GM19467 (cell line): ENCODE measurements at regions not wholly inside any gene's neighbourhood (a gene's known extent, or its start where the extent isn't known, plus 50 kb on each side); places are given as distances from the start of the nearest gene placed in this dataset.
"Not testable (repeated sequence)": the region's sequence is repeated elsewhere in the genome, so short reads cannot be mapped to it uniquely, and the experiment has no call there.

Experiments
- ATAC-seq: cut with Tn5 transposase; IDR thresholded peaks from one replicate; pipeline ENCODE4 v1.9.1; 2021; ENCODE audit warnings: mild to moderate bottlenecking, moderate library complexity; ENCODE audit not compliant: unreplicated experiment

DNA sequence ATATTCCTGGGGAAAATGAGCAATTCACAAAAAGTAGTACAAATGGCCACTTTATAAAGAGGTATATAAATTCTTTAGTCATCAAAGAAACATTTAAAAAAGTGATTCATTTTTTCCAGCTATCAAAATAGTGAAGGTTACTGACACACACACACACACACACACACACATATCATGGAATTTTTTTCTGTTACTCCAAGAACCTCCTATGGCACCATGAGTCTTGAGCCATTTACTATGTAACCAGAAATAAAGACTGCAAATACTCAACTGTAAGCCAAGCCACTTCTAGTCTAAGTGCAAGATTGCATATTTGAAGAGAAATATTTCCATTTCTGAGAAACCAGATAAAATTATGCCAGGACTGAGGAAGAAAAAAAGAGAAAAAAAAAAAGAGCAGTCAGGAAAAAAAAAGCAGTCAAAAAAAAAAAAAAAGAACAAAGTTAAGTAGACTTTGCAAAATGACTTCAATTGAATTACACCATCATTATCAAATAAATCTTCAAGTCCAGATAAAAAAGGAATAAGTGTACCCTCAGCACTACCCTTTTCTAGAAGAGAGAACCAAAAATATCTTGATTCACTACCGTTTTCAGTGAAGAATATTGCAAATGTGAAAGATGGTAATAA lies 275.7 kb downstream of the DAD1 start:
- no peak for ATAC-seq

DNA sequence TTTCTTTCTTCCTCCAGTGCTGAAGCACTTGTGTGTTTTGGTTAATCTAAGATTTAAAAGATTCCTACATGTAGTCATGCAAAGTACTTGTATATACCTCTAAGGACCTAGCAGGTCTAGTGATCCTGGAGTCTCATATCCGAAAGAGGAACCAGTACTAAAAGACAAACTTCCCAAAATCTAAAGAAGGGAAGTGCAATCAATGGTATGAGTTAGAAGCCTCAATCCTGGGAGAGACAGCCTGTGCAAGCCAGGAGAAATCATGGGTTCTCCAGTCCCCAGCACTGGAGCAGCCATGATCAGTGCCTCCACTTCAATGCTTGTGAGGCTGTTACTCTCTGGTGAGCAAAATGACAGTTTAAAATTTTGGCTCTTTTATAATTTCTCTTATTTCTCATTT lies 277.4 kb downstream of the DAD1 start:
- no peak for ATAC-seq

DNA sequence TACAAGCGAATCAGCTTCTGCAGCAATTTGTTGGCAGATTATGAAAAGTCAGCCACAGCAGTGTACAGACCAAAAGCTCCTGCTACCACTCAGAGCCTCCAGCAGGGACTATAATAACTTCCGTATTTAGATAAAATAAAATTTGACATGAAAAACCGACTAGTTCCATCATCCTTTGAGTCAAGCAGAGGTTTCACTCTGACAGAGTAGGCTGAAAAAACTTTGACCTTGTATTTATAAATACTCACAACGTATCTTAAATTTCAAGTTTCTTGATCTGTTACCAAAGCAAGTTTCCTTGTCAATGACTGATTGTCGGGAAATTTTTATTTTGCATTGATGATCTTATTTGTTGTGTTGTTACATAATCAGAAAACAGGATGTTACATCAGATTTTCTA lies 283.4 kb downstream of the DAD1 start:
- no peak for ATAC-seq

DNA sequence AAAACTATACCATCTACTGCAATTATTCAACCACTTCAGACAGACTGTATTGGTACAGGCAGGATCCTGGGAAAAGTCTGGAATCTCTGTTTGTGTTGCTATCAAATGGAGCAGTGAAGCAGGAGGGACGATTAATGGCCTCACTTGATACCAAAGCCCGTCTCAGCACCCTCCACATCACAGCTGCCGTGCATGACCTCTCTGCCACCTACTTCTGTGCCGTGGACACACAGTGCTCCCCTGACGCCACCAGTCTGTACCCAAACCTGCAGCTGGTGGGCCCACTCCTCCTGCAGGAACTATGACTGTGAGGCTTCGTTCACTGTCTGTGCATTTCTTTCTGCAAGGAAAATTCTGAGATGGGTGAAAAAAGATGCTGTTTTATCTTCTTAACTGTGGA lies 284.7 kb downstream of the DAD1 start:
- ATAC-seq: no peak

DNA sequence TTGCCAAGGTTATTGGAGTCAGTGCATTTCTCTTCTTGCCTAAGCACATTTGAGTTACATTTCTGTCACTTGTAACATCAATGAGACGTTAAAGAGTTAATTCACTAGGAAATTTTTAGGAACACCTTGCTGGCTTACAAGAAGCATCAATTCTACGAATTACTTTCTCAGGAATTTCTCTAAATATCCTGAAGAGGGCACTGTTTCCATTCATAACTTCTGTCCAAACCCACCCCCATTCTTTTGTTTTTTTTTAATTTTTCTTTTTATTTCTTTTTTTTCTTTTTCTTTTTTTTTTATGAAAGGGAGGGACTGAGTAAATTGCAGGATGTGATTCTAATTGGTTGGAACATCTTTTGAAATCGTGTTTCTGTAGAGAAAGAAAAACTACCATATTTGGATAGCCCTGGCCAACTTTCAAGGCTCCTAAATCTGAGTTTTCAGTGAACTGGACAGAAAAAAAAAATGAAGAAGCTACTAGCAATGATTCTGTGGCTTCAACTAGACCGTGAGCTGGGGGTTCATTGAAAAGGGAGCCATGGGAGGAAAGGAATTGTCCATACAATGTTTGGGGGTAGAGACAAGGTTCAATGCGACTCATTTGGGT lies 285.3 kb downstream of the DAD1 start:
- no peak for ATAC-seq

DNA sequence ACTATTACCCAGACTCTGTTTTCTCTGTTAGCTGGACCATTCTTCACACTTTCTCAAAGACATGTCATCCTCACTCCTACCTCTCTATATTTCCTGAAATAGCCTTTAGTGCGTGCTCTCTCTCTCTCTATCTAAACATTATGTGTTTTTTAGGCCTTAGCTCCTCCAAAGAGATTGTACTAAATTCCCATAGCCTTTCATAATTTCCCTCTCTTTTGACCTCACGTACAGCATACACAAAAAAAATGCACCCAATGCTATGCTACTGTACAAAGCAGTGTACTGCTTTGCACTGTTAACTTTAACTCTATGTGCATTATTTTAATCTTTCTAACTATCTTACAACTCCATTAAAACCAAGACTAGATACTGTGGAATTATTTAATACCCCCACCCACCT lies 288.4 kb downstream of the DAD1 start:
- no peak for ATAC-seq

DNA sequence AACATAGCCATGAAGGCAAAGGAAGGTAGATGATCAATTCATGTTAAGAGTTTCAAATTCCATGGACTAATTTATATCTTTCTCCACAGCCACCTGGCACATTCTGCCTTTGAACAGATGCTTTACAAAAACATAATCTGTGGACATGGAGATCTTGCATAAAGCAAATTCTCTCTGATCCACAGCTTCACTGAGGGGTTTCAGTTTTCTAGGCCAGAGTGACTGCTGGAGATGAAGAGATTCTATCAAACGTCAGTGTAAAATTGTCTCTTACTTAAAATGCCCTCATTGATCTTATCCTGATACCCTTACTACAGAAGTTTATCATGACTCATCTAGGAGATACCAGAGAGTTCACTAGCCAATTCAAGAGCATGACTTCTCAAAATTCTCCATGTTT lies 291.6 kb downstream of the DAD1 start:
- ATAC-seq: no peak

DNA sequence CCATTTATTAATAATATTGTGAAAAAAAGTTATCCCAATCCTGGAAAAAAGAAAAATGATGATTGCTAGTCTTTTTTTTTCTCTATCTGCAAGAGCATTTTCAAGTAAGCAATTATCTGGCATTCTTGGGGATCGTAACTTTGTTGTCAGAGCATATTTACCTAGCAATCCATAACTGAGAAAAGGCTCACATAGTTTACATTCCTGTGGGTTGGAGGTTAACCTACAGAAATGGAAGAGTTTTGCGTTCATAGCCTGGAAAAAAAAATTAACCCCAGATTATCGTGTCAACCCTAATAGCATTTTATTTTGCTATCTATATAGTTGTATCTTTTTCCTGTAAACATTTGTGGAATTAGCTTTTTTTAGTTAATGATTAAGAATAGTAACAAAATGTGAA lies 292.3 kb downstream of the DAD1 start:
- no peak for ATAC-seq

DNA sequence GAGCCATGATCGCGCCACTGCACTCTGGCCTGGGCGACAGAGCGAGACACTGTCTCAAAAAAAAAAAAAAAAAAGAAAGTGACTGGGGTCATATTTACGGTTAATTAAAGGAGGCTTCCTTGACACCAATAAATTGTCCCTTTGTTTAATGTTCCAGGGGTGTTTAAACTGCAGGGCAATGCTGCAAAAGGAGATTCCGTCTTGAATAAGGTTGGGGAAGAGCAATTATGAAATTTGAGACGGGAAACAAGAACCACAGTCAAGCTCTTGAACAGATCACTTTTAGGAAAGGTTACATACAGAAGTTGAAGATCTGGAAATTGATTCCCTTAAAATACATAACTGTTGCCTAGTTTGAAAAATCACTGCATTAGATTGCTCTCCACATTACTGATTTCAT lies 292.9 kb downstream of the DAD1 start:
- no peak for ATAC-seq

DNA sequence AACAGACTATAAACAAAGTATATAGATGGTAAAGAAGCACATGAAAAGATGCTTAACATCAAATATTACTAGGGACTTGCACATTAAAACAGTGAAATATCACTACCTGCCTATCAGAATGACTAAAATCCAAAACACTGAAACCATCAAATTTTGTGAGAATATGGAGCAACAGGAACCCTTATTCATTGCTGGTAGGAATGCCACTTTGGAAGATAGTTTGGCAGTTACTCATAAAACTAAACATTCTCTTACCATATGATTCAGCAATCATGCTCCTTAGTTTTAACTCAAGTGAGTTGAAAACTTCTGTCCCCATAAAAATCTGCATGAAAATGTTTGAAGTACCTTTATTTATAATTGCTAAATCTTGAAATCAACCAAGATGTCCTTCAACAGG lies 297.6 kb downstream of the DAD1 start:
- ATAC-seq: no peak

DNA sequence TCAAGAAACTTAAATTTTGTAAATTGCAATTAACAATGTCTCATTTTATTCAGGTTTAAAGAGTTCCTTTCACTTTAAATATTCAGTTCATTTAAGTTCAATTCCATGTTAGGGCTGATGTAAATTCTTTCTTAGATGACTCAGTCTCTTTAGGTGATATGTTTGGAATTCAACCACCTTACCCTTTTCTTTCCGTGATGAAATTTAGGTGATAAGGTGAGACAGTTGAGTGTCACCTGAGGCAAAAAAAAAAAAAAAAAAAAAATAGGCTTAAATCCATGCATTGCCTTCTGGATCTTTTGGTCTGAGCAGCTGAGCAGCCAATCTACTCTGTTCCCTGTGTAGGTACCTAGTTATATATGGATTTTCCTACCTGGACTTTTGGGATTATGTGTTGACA lies 299.5 kb downstream of the DAD1 start:
- no peak for ATAC-seq

DNA sequence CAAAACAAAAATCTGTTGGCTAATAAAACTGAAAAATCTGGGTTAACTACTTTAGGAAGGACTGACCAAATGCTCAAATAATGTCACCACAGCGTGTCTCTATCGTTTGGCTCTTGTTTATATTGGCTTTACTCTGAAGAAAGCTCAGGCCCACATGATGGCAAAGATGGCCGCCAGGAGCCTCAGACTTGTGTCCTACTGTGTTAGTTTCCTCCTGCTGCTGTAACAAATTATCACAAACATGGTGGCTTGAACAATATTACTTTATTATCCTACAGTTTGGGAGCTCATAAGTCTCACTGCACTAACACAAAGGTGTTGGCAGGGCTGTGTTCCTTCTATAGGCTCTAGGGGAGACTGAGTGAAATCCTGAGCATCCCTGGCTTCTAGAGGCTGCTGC lies 303.0 kb downstream of the DAD1 start:
- ATAC-seq: no peak

DNA sequence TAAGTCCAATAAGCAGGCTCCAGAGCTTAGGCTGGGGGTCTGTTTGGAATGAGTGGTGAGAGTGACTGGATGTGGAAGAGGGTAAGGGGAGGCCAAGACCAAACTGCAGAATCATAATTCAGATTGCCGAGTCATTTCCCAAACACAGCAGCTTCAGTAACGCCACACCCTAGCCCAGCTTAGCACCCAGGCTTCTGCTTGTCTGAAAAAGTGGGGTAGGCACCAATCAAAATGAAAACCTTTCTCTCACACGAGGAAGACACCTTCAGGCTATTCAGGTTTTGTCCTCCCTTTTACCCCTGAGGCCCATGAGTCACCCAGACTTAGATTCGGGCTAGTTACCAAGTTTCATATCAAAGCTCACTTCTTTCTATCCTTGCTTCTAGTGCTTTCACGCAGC lies 306.1 kb downstream of the DAD1 start:
- ATAC-seq: no peak

DNA sequence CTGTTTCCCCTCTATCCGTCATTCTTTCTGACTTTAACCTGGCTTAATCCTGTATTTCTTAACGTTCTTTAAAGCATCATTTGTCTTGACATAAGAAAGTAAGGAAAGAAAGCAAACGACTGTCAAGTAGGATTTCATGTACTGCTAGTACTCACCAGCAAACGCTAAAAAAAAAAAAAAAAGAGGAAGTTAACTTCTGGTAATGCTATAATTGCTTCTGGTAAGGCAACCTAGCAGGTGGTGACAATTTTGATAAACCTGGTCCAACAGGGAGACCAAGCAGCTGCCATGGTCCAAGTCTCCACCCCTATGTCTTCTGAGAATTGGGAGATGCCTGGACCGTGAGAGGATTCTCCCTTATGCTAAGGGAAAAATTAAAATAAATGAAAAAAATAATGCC lies 306.6 kb downstream of the DAD1 start:
- ATAC-seq: no peak

DNA sequence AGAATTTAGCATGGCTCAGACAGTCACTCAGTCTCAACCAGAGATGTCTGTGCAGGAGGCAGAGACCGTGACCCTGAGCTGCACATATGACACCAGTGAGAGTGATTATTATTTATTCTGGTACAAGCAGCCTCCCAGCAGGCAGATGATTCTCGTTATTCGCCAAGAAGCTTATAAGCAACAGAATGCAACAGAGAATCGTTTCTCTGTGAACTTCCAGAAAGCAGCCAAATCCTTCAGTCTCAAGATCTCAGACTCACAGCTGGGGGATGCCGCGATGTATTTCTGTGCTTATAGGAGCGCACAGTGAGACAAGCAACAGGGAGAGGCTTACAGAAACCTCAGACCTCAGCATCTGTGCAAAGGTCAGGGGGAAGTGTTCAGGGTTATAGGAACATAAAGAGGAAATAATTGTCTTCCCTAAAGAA lies 307.6 kb downstream of the DAD1 start:
- ATAC-seq: not testable (repeated sequence)

DNA sequence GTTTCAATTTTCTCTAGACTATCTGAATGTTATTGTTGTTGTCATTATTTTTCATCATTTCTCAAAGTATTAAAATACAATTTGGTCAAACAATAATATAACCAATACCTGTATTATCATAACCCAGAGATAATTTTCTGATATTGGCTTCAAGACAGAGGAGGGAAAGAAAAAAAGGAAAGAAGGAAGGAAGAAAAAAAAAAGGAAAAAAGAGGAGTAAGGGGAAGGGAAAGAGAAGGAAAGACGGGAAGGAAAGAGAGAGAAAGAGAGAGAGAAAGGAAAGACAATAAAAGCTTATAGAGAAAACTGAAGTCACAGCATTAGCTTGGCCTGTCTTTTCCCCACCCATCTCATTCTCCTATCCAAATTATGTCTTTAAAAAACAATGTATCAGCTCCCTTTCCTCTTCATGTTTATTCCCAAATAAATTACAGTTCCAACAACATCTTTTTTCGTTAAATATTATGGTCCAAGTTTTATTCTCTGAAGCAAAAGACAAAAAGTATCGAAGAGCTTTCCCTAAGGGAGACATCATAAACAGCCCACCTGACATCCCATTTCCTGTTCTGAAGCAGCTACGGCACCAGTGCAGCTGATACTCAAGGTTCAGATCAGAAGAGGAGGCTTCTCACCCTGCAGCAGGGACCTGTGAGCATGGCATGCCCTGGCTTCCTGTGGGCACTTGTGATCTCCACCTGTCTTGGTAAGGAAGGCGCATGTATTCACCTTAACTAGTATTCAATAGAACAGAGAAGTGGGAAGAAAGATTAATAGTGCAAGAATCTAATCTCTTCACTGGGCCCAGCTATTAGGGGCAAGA lies 308.3 kb downstream of the DAD1 start:
- no peak for ATAC-seq

DNA sequence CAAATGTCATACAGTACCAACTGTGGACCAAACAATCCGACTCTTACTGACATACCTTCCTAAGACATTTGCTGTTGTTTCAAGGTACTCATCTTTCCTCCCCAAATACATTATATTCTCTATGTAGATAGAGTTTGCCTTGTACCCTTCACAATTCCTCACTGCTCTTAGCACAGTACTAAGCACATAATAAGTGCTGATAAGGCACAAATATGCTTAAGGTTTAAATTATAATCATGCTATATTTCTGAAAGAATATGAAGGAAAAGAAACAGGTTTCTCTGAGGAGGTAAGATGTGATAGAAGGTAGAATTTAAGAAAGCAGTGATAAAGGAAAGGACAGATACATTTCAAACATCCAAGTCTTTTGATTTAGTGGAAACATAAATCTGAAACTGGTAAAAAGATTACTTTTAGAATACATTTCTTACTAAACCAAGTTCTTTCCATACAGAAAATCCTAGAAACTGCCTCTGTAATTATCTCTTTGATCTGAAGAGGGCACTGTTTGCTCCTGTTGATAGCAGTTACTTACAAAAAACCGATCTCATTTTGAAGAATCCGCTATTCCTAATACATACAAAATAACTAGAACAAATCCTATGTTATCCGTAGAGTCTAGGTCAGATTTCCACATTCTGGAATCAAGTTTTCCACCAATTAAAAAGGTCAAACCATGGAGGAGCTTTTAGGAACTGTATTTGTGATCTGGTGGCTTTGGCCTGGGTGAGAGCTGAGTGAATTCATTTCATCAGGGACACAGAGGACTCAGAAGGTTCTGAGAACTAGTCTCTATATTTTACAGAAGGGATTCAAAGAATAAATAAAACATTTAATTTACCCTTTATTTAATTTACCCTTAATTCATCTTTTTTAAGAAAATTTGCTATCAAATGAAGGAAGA lies 311.9 kb downstream of the DAD1 start:
- ATAC-seq: no peak

DNA sequence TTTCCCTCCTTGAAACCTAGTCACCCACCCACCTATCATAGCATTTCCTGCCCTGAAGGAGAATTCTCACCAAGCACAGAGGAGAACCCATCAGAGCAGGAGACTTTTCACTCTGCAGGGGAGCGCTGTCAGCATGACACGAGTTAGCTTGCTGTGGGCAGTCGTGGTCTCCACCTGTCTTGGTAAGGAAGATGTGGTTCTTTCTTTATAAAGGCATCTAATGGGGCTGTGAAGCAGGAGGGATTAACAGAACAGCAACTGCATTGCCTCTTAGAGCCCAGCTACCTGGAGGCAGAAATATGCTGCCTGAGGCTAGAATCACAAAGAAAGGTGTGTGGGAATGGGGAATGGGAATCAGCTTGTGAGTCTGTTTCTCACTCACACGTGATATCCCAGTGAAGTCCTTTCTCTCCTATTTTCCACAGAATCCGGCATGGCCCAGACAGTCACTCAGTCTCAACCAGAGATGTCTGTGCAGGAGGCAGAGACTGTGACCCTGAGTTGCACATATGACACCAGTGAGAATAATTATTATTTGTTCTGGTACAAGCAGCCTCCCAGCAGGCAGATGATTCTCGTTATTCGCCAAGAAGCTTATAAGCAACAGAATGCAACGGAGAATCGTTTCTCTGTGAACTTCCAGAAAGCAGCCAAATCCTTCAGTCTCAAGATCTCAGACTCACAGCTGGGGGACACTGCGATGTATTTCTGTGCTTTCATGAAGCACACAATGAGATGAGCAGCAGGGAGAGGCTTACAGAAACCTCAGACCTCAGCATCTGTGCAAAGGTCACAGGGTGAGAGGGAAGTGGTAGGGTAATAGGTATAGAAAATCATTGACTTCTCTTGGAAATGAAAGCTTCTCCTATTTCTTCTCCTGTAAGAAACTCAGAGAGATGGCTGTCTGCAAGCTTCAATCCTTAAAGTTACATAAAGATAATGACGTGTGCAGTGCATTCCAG lies 316.9 kb downstream of the DAD1 start:
- no peak for ATAC-seq

DNA sequence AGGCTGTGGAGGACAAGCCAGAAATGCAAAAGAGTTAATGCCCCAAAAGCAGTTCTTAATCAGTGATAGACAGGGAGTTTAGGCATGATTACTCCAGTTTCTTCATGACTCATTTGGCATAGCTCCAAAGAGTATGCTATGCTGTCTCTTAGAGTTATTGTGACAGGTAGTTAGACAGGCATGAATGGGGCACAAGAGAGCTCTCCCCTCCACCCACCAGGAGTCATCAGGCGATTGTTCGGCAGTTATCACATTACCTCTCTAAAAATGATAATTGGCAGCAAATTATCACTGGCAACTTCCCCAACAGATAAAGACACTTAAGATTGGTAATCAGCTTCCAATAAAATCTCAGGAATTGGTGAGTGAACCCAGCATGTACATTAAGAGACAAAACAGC lies 320.1 kb downstream of the DAD1 start:
- ATAC-seq: no peak

DNA sequence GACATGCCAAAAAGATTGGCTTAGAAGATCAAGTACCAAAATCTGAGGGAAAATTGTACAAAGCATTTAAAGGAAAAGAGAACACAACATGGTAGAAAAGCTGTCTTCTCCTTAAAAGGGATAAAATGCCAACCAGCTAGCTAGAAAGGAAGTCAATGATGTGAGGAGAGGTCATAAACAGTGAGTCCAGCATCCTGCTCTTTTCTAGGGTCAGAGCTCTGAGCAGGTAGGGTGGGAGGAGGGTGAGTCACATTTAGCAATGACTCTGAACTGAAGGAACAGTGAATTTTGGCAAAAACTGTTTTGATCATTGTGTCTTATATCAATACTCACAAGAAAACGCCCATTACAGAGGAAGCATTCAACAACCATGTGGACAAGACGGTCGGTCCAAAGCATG lies 322.3 kb downstream of the DAD1 start:
- ATAC-seq: no peak
